Heart right ventricle (tissue), 16 donors: ENCODE measurements at regions not wholly inside any gene's neighbourhood (a gene's known extent, or its start where the extent isn't known, plus 50 kb on each side); places are given as distances from the start of the nearest gene placed in this dataset.

ENCODE experiments used
- ATAC-seq, 8 donors: fragments of 200-7000 bp; cut with Tn5 transposase; one replicate each; pipeline ENCODE4 v1.9.1; 2020; ENCODE audit warnings: mild to moderate bottlenecking in 8 of 8, moderate library complexity in 8 of 8, moderate number of reproducible peaks in 1 of 8
- DNase-seq, 2 donors: peaks; one replicate each; pipeline ENCODE4 v3.0.0-alpha.2; 2020
- H3K27ac ChIP-seq, 10 donors: fragments of 200-600 bp; sonication (generic) in 2 of 10; one replicate each; pipeline versions ENCODE4 v1.5.0 to v1.8.0; 2020 to 2022; ENCODE audit warnings: mild to moderate bottlenecking in 3 of 10
- H3K27me3 ChIP-seq, 7 donors: fragments of 200-600 bp; one replicate each; pipeline ENCODE4 v1.8.0; 2021 to 2022; ENCODE audit warnings: mild to moderate bottlenecking in 2 of 7
- H3K36me3 ChIP-seq, 9 donors: fragments of 200-600 bp; sonication (generic) in 1 of 9; one replicate each; pipeline versions ENCODE4 v1.5.0 to v1.8.0; 2020 to 2022; ENCODE audit warnings: mild to moderate bottlenecking in 2 of 9
- H3K4me1 ChIP-seq, 9 donors: fragments of 200-600 bp; sonication (generic) in 1 of 9; one replicate each; pipeline versions ENCODE4 v1.5.0 to v1.8.0; 2020 to 2022; ENCODE audit warnings: mild to moderate bottlenecking in 4 of 9
- H3K4me3 ChIP-seq, 10 donors: fragments of 200-600 bp; sonication (generic) in 2 of 10; one replicate each; pipeline versions ENCODE4 v1.5.0 to v1.8.0; 2020 to 2022; ENCODE audit warnings: mild to moderate bottlenecking in 7 of 10, moderate library complexity in 2 of 10
- H3K9me3 ChIP-seq, 11 donors: fragments of 200-600 bp in 10 of 11; sonication (generic) in 2 of 11; one replicate each; pipeline versions ENCODE4 v1.5.0 to v1.8.0; 2013 to 2022; ENCODE audit warnings: mild to moderate bottlenecking in 2 of 11, control low read depth in 1 of 11, moderate library complexity in 1 of 11
- CTCF ChIP-seq, 9 donors: fragments of 200-600 bp; sonication (generic) in 2 of 9; IDR thresholded peaks; one replicate each; pipeline versions ENCODE4 v1.5.0 to v1.8.0; 2021 to 2022; ENCODE audit warnings: antibody characterized with exemption in 9 of 9, mild to moderate bottlenecking in 5 of 9, moderate library complexity in 1 of 9
- WGBS, 2 donors: extraction: QIAGEN DNeasy Blood & Tissue Kit; methylation state at CpG; one replicate each; pipeline ENCODE4 v1.1.7; 2013; ENCODE audit warnings: inconsistent platforms in 1 of 2; 5-methylcytosine and 5-hydroxymethylcytosine counted together
- intact Hi-C, 10 donors: fragments of 100-400 bp; cut with DNase I; formaldehyde crosslinking; loops; one replicate each; pipeline versions ENCODE4 v1.11.1 to v1.14.2; 2022
- donor health status: Arrhythmogenic right ventricular cardiomyopathy.
- donor health status: ischemic (EF 13 %, LVEDD 7.1; RV severe dilation, severe dysfunction).
- donor health status: healthy with polysubstance abuse.
- donor health status: DM: no; HTN: yes; CAD: no.
- donor health status: DM: no; HTN: no; CAD: no.
- donor health status: ischemic (EF 25% LVEDD 6.9; RV normal size, moderate dysfunction).
- donor health status: ischemic (EF 25% LVEDD 5.7; RV mildly dilated, moderate dysfunction).
- donor health status: healthy.
- donor health status: DM: yes; HTN: yes; CAD: no.
- donor health status: Ischemic cardiomyopathy.
- donor health status: ischemic (EF 35%, LVEDD 5.7; RV mildly dilated, moderate dysfunction).
- donor health status: nonischemic (EF 11% LVEDD 7.7; RV severe dilation, severe dysfunction).
- donor health status: DM: yes; HTN: yes; CAD: no.
- donor health status: PGD.
- donor health status: ischemic (EF 29% LVEDD 5.4; RV normal size, mild dysfunction).
- donor health status: nonischemic (EF 23%, LVEDD 6.1; RV moderate dilation, normal function).

GRCh38 chr6:21538186-21538798, 55.3 kb upstream of the SOX4 start:
- H3K27ac ChIP-seq, result no peak overlapping the region
- no peaks in the 10 kb centered on the region for H3K36me3 ChIP-seq
- ATAC-seq (peak in 2 of 8 donors; percentile 37 to 61), DNase-seq (no peak)
- no peaks in the 10 kb centered on the region for H3K27me3 ChIP-seq
- no peaks in the 10 kb centered on the region for H3K4me1 ChIP-seq
- no peak overlapping the region for H3K4me3 ChIP-seq
- 76 to 82% methylated on average over 5 of the region's 5 CpGs for WGBS, 2 donors
- no peak for TF ChIP-seq CTCF (IDR thresholded peaks at IDR 0.05)
- intact Hi-C loops, result no loop called here
- H3K9me3 ChIP-seq, result peaks cover 0 to 1% (median 0%) of the 10 kb centered on the region in 11 donors

GRCh38 chr6:21539621-21540100, 53.9 kb upstream of the SOX4 start:
- Histone ChIP-seq H3K27me3 (no peaks in the 10 kb centered on the region), H3K4me3 (no peak overlapping the region), H3K36me3 (no peaks in the 10 kb centered on the region), H3K4me1 (no peaks in the 10 kb centered on the region), H3K27ac (no peak overlapping the region), H3K9me3 (peaks cover 0 to 10% (median 0%) of the 10 kb centered on the region in 11 donors)
- no peak for DNase-seq
- WGBS, 2 donors, result 56 to 71% methylated on average over 4 of the region's 4 CpGs
- intact Hi-C loops, result no loop called here
- TF ChIP-seq CTCF (IDR thresholded peaks at IDR 0.05), result no peak
- no peak for ATAC-seq
